ENCODE measurements at regions not wholly inside any gene's neighbourhood (a gene's known extent, or its start where the extent isn't known, plus 50 kb on each side); places are given as distances from the start of the nearest gene placed in this dataset.

DNA sequence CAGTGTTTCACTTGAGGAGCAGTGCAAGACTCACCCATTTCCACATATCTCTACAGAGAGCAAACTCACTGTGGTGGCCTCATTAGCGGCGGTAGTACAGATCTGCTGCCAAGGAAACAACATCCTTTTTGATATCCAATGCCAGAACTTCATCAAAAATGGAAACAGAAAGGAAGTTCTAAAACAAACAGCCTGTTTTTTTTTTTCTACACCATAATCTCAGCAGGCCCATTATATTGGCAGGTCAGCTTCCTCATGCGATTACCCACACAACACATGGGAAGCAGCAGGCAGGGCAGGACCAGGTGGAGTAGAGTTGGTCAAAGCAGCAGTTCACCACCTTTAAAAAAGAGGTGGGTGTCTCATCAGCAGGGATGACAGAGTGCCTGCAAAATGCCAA, 678.9 kb upstream of the CELF4 start (continued):
- TF ChIP-seq, protein P1, sequence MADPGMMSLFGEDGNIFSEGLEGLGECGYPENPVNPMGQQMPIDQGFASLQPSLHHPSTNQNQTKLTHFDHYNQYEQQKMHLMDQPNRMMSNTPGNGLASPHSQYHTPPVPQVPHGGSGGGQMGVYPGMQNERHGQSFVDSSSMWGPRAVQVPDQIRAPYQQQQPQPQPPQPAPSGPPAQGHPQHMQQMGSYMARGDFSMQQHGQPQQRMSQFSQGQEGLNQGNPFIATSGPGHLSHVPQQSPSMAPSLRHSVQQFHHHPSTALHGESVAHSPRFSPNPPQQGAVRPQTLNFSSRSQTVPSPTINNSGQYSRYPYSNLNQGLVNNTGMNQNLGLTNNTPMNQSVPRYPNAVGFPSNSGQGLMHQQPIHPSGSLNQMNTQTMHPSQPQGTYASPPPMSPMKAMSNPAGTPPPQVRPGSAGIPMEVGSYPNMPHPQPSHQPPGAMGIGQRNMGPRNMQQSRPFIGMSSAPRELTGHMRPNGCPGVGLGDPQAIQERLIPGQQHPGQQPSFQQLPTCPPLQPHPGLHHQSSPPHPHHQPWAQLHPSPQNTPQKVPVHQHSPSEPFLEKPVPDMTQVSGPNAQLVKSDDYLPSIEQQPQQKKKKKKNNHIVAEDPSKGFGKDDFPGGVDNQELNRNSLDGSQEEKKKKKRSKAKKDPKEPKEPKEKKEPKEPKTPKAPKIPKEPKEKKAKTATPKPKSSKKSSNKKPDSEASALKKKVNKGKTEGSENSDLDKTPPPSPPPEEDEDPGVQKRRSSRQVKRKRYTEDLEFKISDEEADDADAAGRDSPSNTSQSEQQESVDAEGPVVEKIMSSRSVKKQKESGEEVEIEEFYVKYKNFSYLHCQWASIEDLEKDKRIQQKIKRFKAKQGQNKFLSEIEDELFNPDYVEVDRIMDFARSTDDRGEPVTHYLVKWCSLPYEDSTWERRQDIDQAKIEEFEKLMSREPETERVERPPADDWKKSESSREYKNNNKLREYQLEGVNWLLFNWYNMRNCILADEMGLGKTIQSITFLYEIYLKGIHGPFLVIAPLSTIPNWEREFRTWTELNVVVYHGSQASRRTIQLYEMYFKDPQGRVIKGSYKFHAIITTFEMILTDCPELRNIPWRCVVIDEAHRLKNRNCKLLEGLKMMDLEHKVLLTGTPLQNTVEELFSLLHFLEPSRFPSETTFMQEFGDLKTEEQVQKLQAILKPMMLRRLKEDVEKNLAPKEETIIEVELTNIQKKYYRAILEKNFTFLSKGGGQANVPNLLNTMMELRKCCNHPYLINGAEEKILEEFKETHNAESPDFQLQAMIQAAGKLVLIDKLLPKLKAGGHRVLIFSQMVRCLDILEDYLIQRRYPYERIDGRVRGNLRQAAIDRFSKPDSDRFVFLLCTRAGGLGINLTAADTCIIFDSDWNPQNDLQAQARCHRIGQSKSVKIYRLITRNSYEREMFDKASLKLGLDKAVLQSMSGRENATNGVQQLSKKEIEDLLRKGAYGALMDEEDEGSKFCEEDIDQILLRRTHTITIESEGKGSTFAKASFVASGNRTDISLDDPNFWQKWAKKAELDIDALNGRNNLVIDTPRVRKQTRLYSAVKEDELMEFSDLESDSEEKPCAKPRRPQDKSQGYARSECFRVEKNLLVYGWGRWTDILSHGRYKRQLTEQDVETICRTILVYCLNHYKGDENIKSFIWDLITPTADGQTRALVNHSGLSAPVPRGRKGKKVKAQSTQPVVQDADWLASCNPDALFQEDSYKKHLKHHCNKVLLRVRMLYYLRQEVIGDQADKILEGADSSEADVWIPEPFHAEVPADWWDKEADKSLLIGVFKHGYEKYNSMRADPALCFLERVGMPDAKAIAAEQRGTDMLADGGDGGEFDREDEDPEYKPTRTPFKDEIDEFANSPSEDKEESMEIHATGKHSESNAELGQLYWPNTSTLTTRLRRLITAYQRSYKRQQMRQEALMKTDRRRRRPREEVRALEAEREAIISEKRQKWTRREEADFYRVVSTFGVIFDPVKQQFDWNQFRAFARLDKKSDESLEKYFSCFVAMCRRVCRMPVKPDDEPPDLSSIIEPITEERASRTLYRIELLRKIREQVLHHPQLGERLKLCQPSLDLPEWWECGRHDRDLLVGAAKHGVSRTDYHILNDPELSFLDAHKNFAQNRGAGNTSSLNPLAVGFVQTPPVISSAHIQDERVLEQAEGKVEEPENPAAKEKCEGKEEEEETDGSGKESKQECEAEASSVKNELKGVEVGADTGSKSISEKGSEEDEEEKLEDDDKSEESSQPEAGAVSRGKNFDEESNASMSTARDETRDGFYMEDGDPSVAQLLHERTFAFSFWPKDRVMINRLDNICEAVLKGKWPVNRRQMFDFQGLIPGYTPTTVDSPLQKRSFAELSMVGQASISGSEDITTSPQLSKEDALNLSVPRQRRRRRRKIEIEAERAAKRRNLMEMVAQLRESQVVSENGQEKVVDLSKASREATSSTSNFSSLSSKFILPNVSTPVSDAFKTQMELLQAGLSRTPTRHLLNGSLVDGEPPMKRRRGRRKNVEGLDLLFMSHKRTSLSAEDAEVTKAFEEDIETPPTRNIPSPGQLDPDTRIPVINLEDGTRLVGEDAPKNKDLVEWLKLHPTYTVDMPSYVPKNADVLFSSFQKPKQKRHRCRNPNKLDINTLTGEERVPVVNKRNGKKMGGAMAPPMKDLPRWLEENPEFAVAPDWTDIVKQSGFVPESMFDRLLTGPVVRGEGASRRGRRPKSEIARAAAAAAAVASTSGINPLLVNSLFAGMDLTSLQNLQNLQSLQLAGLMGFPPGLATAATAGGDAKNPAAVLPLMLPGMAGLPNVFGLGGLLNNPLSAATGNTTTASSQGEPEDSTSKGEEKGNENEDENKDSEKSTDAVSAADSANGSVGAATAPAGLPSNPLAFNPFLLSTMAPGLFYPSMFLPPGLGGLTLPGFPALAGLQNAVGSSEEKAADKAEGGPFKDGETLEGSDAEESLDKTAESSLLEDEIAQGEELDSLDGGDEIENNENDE (IDR thresholded peaks at IDR 0.05; ENCODE audit: insufficient replicate concordance, low read length): no peak
- TF ChIP-seq SIRT6 (IDR thresholded peaks at IDR 0.05; ENCODE audit: low read length) (no peak), SP2 (IDR thresholded peaks at IDR 0.05; ENCODE audit: low read length) (no peak), ASH2L (IDR thresholded peaks at IDR 0.05; ENCODE audit: low read length) (no peak), EGR1 (IDR thresholded peaks at IDR 0.05; ENCODE audit: borderline replicate concordance, low read depth, low read length) (no peak), KDM5A (IDR thresholded peaks at IDR 0.05; ENCODE audit: low read length) (no peak), YY1 (IDR thresholded peaks at IDR 0.05; ENCODE audit: low read depth, low read length) (no peak), ATF3 (IDR thresholded peaks at IDR 0.05; ENCODE audit: insufficient read depth, low read depth, low read length) (no peak), TEAD4 (IDR thresholded peaks at IDR 0.05; ENCODE audit: low read depth, low read length) (no peak)

Data from H1 (cell line).